AG08396 (cell line): ENCODE measurements at regions not wholly inside any gene's neighbourhood (a gene's known extent, or its start where the extent isn't known, plus 50 kb on each side); places are given as distances from the start of the nearest gene placed in this dataset.

Source experiments
- DNase-seq: peaks from one replicate; pipeline ENCODE4 v3.0.0; 2012; ENCODE audit warnings: low spot score, mixed read lengths

- DNase-seq = no peak
These were observed 579.5 kb downstream of the CAAP1 start for GRCh38 chr9:26313108-26313507.

GRCh38 chr9:26311463-26311995 lies 581.1 kb downstream of the CAAP1 start:
- no peak for DNase-seq

- no peak for DNase-seq
These were observed 582.3 kb downstream of the CAAP1 start for GRCh38 chr9:26310294-26310693.

GRCh38 chr9:26308328-26308727 lies 584.3 kb downstream of the CAAP1 start:
- no peak for DNase-seq

- no peak for DNase-seq
These were observed 590.9 kb downstream of the CAAP1 start for GRCh38 chr9:26301659-26302058.

GRCh38 chr9:26301046-26301445 lies 591.6 kb downstream of the CAAP1 start:
- DNase-seq = no peak

- DNase-seq = no peak
These were observed 595.6 kb downstream of the CAAP1 start for GRCh38 chr9:26296910-26297572.

- DNase-seq = peak; percentile 8
These were observed 599.7 kb downstream of the CAAP1 start for GRCh38 chr9:26292943-26293342.

- no peak for DNase-seq
These were observed 593.4 kb upstream of the TUSC1 start for GRCh38 chr9:26271495-26272122.

- no peak for DNase-seq
These were observed 588.0 kb upstream of the TUSC1 start for GRCh38 chr9:26266146-26266793.

- DNase-seq = peak; percentile 22
These were observed 586.7 kb upstream of the TUSC1 start for GRCh38 chr9:26264709-26265601.

GRCh38 chr9:26263478-26263877 lies 585.2 kb upstream of the TUSC1 start:
- DNase-seq = no peak

- DNase-seq = no peak
These were observed 584.3 kb upstream of the TUSC1 start for GRCh38 chr9:26262421-26263107.

GRCh38 chr9:26261503-26262330 lies 583.5 kb upstream of the TUSC1 start:
- DNase-seq = peak; percentile 26

- no peak for DNase-seq
These were observed 582.0 kb upstream of the TUSC1 start for GRCh38 chr9:26260238-26260637.

- no peak for DNase-seq
These were observed 569.6 kb upstream of the TUSC1 start for GRCh38 chr9:26247861-26248260.

GRCh38 chr9:26244661-26245451 lies 566.6 kb upstream of the TUSC1 start:
- no peak for DNase-seq

- peak; percentile 10 for DNase-seq
These were observed 565.5 kb upstream of the TUSC1 start for GRCh38 chr9:26243726-26244125.

- no peak for DNase-seq
These were observed 564.9 kb upstream of the TUSC1 start for GRCh38 chr9:26243029-26243697.
